WTC11 (cell line): ENCODE measurements at regions not wholly inside any gene's neighbourhood (a gene's known extent, or its start where the extent isn't known, plus 50 kb on each side); places are given as distances from the start of the nearest gene placed in this dataset.
A peak's percentile ranks its signal among the peaks of the same experiment; 100 is the strongest.

Experiments used
- ATAC-seq: fragments of 200-7000 bp; cut with Tn5 transposase; 2 replicates; pipeline ENCODE4 v1.10.0; 2021; ENCODE audit warnings: mild to moderate bottlenecking, moderate library complexity
- CTCF ChIA-PET: fragments of 300-600 bp; sonication (Branson Sonifier 250); formaldehyde crosslinking; loops from one replicate; lab custom pipeline; 2021; ENCODE audit warnings: antibody characterized with exemption; lab: Charles Lee
- POLR2A ChIA-PET: fragments of 350-600 bp; sonication (Branson Sonifier 250); formaldehyde crosslinking; loops from one replicate; lab custom pipeline; 2021; ENCODE audit warnings: antibody characterized with exemption; lab: Charles Lee
- DNase-seq: peaks from one replicate; pipeline ENCODE4 v3.0.0; 2021; ENCODE audit warnings: low spot score
- H3K27ac Mint-ChIP-seq: 2 replicates; pipeline ENCODE4 v1.8.0; 2021; ENCODE audit warnings: mixed read lengths
- H3K27me3 Mint-ChIP-seq: 2 replicates; pipeline ENCODE4 v1.8.0; 2021; ENCODE audit warnings: low read depth, mild to moderate bottlenecking, moderate library complexity, mixed read lengths
- H3K36me3 Mint-ChIP-seq: 2 replicates; pipeline ENCODE4 v1.8.0; 2021; ENCODE audit warnings: mixed read lengths
- H3K4me1 Mint-ChIP-seq: 2 replicates; pipeline ENCODE4 v1.8.0; 2022; ENCODE audit warnings: mixed read lengths
- H3K4me3 Mint-ChIP-seq: 2 replicates; pipeline ENCODE4 v1.8.0; 2021; ENCODE audit warnings: mild to moderate bottlenecking, moderate library complexity, mixed read lengths
- H3K9me3 Mint-ChIP-seq: 2 replicates; pipeline ENCODE4 v1.8.0; 2021; ENCODE audit warnings: mixed read lengths
- AFF4 ChIP-seq: sonication (generic); formaldehyde crosslinking; IDR thresholded peaks from 2 replicates; pipeline ENCODE4 v1.8.1; 2023; ENCODE audit warnings: mild to moderate bottlenecking, missing genetic modification reagents, borderline replicate concordance
- ELF4 ChIP-seq: sonication (generic); formaldehyde crosslinking; IDR thresholded peaks from 2 replicates; pipeline ENCODE4 v1.8.1; 2022; ENCODE audit warnings: low read depth, mild to moderate bottlenecking, moderate library complexity, missing genetic modification reagents
- JUN ChIP-seq: sonication (generic); formaldehyde crosslinking; IDR thresholded peaks from 2 replicates; pipeline ENCODE4 v1.8.0; 2023; ENCODE audit warnings: mild to moderate bottlenecking, missing genetic modification reagents
- KAT7 ChIP-seq: sonication (generic); formaldehyde crosslinking; IDR thresholded peaks from 2 replicates; pipeline ENCODE4 v1.8.1; 2023; ENCODE audit warnings: missing genetic modification reagents, mild to moderate bottlenecking, borderline replicate concordance
- ZNF425 ChIP-seq: fragments of 250-450 bp; sonication (Bioruptor Pico); conservative IDR thresholded peaks from 2 replicates; pipeline ENCODE4 v1.9.0; 2021; ENCODE audit warnings: mild to moderate bottlenecking
- TF ChIP-seq, protein P1 (sequence below): sonication (generic); formaldehyde crosslinking; conservative IDR thresholded peaks from 2 replicates; pipeline ENCODE4 v1.8.1; 2023; ENCODE audit warnings: mild to moderate bottlenecking, low read depth, missing genetic modification reagents, moderate library complexity
- TF ChIP-seq, protein P2 (sequence below): fragments of 250-450 bp; sonication (Bioruptor Pico); IDR thresholded peaks from 2 replicates; pipeline ENCODE4 v1.9.0; 2021; ENCODE audit warnings: mild to moderate bottlenecking
- TF ChIP-seq, protein P3 (sequence below): sonication (generic); formaldehyde crosslinking; IDR thresholded peaks from 2 replicates; pipeline ENCODE4 v1.8.1; 2023; ENCODE audit warnings: mild to moderate bottlenecking, missing genetic modification reagents

GRCh38 chr9:89801742-89802670 is 197.2 kb downstream of the GADD45G start:
- Mint-ChIP-seq H3K36me3 (peaks cover 3% of the 10 kb centered on the region; the same call in 1 of the 2 replicates), H3K4me1 (peaks cover 25% of the 10 kb centered on the region), H3K4me3 (no peak overlapping the region), H3K27ac (peak overlapping the region; percentile 22; the same call in 1 of the 2 replicates), H3K9me3 (peaks cover 7% of the 10 kb centered on the region; the same call in 1 of the 2 replicates), H3K27me3 (peaks cover 2% of the 10 kb centered on the region; the same call in 1 of the 2 replicates)
- no peak for ATAC-seq
- CTCF ChIA-PET, result interaction anchor here (1.1 to 1.6 kb wide), 3 partner anchors 58 to 204 kb away, joined by 4 to 6 read pairs (median 6); no protein-coding TSS in a partner anchor
- POLR2A ChIA-PET, result no interaction called here
- no peak for DNase-seq
- TF ChIP-seq ELF4, result no peak
- TF ChIP-seq AFF4, result no peak
- TF ChIP-seq, protein P1, sequence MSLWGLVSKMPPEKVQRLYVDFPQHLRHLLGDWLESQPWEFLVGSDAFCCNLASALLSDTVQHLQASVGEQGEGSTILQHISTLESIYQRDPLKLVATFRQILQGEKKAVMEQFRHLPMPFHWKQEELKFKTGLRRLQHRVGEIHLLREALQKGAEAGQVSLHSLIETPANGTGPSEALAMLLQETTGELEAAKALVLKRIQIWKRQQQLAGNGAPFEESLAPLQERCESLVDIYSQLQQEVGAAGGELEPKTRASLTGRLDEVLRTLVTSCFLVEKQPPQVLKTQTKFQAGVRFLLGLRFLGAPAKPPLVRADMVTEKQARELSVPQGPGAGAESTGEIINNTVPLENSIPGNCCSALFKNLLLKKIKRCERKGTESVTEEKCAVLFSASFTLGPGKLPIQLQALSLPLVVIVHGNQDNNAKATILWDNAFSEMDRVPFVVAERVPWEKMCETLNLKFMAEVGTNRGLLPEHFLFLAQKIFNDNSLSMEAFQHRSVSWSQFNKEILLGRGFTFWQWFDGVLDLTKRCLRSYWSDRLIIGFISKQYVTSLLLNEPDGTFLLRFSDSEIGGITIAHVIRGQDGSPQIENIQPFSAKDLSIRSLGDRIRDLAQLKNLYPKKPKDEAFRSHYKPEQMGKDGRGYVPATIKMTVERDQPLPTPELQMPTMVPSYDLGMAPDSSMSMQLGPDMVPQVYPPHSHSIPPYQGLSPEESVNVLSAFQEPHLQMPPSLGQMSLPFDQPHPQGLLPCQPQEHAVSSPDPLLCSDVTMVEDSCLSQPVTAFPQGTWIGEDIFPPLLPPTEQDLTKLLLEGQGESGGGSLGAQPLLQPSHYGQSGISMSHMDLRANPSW, result no peak
- TF ChIP-seq JUN, result no peak
- TF ChIP-seq, protein P2, sequence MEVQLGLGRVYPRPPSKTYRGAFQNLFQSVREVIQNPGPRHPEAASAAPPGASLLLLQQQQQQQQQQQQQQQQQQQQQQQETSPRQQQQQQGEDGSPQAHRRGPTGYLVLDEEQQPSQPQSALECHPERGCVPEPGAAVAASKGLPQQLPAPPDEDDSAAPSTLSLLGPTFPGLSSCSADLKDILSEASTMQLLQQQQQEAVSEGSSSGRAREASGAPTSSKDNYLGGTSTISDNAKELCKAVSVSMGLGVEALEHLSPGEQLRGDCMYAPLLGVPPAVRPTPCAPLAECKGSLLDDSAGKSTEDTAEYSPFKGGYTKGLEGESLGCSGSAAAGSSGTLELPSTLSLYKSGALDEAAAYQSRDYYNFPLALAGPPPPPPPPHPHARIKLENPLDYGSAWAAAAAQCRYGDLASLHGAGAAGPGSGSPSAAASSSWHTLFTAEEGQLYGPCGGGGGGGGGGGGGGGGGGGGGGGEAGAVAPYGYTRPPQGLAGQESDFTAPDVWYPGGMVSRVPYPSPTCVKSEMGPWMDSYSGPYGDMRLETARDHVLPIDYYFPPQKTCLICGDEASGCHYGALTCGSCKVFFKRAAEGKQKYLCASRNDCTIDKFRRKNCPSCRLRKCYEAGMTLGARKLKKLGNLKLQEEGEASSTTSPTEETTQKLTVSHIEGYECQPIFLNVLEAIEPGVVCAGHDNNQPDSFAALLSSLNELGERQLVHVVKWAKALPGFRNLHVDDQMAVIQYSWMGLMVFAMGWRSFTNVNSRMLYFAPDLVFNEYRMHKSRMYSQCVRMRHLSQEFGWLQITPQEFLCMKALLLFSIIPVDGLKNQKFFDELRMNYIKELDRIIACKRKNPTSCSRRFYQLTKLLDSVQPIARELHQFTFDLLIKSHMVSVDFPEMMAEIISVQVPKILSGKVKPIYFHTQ (CRISPR knock-in tag), result no peak
- TF ChIP-seq KAT7 (CRISPR knock-in tag), result no peak
- TF ChIP-seq, protein P3, sequence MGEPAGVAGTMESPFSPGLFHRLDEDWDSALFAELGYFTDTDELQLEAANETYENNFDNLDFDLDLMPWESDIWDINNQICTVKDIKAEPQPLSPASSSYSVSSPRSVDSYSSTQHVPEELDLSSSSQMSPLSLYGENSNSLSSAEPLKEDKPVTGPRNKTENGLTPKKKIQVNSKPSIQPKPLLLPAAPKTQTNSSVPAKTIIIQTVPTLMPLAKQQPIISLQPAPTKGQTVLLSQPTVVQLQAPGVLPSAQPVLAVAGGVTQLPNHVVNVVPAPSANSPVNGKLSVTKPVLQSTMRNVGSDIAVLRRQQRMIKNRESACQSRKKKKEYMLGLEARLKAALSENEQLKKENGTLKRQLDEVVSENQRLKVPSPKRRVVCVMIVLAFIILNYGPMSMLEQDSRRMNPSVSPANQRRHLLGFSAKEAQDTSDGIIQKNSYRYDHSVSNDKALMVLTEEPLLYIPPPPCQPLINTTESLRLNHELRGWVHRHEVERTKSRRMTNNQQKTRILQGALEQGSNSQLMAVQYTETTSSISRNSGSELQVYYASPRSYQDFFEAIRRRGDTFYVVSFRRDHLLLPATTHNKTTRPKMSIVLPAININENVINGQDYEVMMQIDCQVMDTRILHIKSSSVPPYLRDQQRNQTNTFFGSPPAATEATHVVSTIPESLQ (CRISPR knock-in tag), result no peak

DNA sequence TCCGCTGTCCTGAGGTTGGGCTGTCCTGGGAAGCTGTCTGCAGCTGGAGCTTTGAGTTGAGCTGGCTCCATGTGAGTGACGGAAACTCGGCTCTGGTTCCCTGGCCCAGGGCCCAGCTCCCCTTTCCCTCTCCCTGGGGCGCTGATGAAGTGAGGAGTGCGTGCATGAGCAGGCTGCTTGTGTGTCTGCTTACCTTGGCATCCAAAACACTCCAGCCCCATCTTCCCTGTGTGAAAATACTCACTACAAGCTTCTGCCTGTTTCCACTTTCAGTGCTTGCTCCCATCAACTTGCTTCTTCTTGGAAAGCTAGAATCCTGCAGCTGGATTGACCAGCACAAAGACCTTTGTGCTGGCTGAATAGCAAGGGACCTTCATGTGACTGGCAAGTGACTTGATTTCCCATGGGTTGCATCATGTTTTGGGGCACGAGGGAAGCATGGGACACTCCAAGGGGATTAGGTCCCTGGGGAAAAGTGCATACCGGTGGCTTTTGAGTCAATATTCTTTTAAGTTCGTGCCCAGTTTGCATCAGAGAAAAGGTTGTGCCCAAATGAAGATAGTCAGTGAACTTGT is 198.1 kb downstream of the GADD45G start:
- ATAC-seq (no peak), DNase-seq (no peak)
- Mint-ChIP-seq H3K27ac (no peak overlapping the region), H3K9me3 (peaks cover 8% of the 10 kb centered on the region; the same call in 1 of the 2 replicates), H3K4me3 (no peak overlapping the region), H3K36me3 (peaks cover 3% of the 10 kb centered on the region; the same call in 1 of the 2 replicates), H3K27me3 (peaks cover 2% of the 10 kb centered on the region; the same call in 1 of the 2 replicates), H3K4me1 (peaks cover 31% of the 10 kb centered on the region)
- TF ChIP-seq ZNF425 (no peak), ELF4 (no peak)
- CTCF ChIA-PET, result interaction anchor here (1.1 to 1.6 kb wide), 3 partner anchors 59 to 205 kb away, joined by 4 to 6 read pairs (median 6); no protein-coding TSS in a partner anchor
- POLR2A ChIA-PET, result no interaction called here
